ENCODE measurements at regions not wholly inside any gene's neighbourhood (a gene's known extent, or its start where the extent isn't known, plus 50 kb on each side); places are given as distances from the start of the nearest gene placed in this dataset.

GRCh38 chr14:96686126-96686525 lies 111.1 kb upstream of the VRK1 start:
- no peak overlapping the region for H3K9ac ChIP-seq (ENCODE audit: extremely low read depth, insufficient read length, low read length)
- H2BK20ac ChIP-seq (ENCODE audit: low read depth, low read length, poor library complexity, severe bottlenecking), result no peak overlapping the region
- peaks cover 2 to 4% of the 10 kb centered on the region in 2 experiments; a peak in 3 of 4 replicates for H3K4me1 Mint-ChIP-seq
- no peak overlapping the region for H2AK5ac ChIP-seq (ENCODE audit: insufficient read length, low read length)
- no peaks in the 10 kb centered on the region for H3K79me2 ChIP-seq (ENCODE audit: insufficient read depth, low read length)
- no peaks in the 10 kb centered on the region for H3K36me3 Mint-ChIP-seq (ENCODE audit: insufficient read depth in 1 of 3, low read depth in 3 of 3)
- H3K56ac ChIP-seq (ENCODE audit: insufficient read length, low read depth, low read length), result no peak overlapping the region
- no peak overlapping the region for H4K91ac ChIP-seq (ENCODE audit: insufficient read length, low read depth, low read length)
- H4K8ac ChIP-seq (replicated peaks; ENCODE audit: insufficient read length, low read depth, low read length), result no peak overlapping the region
- H4K20me1 ChIP-seq (ENCODE audit: control insufficient read depth, insufficient read depth, insufficient read length), result no peaks in the 10 kb centered on the region
- no peak overlapping the region for H2AFZ ChIP-seq (ENCODE audit: low read length)
- no peak overlapping the region for H2BK12ac ChIP-seq (ENCODE audit: insufficient read length, low read depth, low read length)
- no peak overlapping the region for H3K18ac ChIP-seq (ENCODE audit: insufficient read length, low read depth, low read length)
- no peaks in the 10 kb centered on the region for H3K9me3 ChIP-seq (ENCODE audit: control insufficient read depth, low read depth, low read length)
- no peak overlapping the region for H2BK120ac ChIP-seq (ENCODE audit: low read depth, low read length, poor library complexity, severe bottlenecking)
- H2BK15ac ChIP-seq (ENCODE audit: low read depth, low read length), result no peak overlapping the region
- H3K27me3 ChIP-seq (ENCODE audit: insufficient read depth, low read length), result peaks cover 12% of the 10 kb centered on the region; the same call in 1 of the 2 replicates
- H3K27me3 Mint-ChIP-seq (ENCODE audit: low read depth), result peaks cover 98% of the 10 kb centered on the region
- WGBS (ENCODE audit: extremely low coverage, insufficient read length, low lambda C conversion rate), result no CpG with 5 or more reads among the region's 3 CpGs
- H3K9me3 Mint-ChIP-seq, result no peaks in the 10 kb centered on the region; a peak in 1 of 5 replicates
- DNase-seq, result no peak
- H3K4me3 Mint-ChIP-seq, result no peak overlapping the region
- H3K4me1 ChIP-seq (ENCODE audit: insufficient read depth, low read length), result peaks cover 3% of the 10 kb centered on the region; the same call in 1 of the 2 replicates
- TF ChIP-seq CTCF (conservative IDR thresholded peaks at IDR 0.05), result no peak
- no peak overlapping the region for H3K27ac ChIP-seq (ENCODE audit: insufficient read length, low read depth, low read length)
- no peak overlapping the region; a peak in 1 of 7 replicates for H3K27ac Mint-ChIP-seq
- no peak overlapping the region for H3K14ac ChIP-seq (ENCODE audit: insufficient read depth, low read length)
- no peak overlapping the region for H3T11ph ChIP-seq (ENCODE audit: low read length)
- no peak overlapping the region for H3K4me2 ChIP-seq (ENCODE audit: insufficient read depth, insufficient read length, low read length)
- no peak overlapping the region for H2BK5ac ChIP-seq (ENCODE audit: insufficient read length, low read length)
- no peak overlapping the region for H4K5ac ChIP-seq (ENCODE audit: insufficient read length, low read depth, low read length)
- H3K4ac ChIP-seq (ENCODE audit: low read depth, low read length), result no peak overlapping the region
- H3K23me2 ChIP-seq (ENCODE audit: insufficient read length, low read depth, low read length, poor library complexity, severe bottlenecking), result no peaks in the 10 kb centered on the region
- no peaks in the 10 kb centered on the region for H3K79me1 ChIP-seq (ENCODE audit: insufficient read depth, low read depth, low read length, poor library complexity, severe bottlenecking)
- no peak overlapping the region for H3K23ac ChIP-seq (ENCODE audit: insufficient read length, low read depth, low read length)

Measured in H9 (cell line).